ENCODE measurements at regions not wholly inside any gene's neighbourhood (a gene's known extent, or its start where the extent isn't known, plus 50 kb on each side); places are given as distances from the start of the nearest gene placed in this dataset.

GRCh38 chr16:85556456-85557082 lies 56.6 kb upstream of the GSE1 start:
- TF ChIP-seq CTCF (IDR thresholded peaks at IDR 0.05) (no peak), POLR2A (IDR thresholded peaks at IDR 0.05) (peak in 1 of 3 donors; percentile 50)

Measured in body of pancreas (tissue), 4 donors.